Stimulated activated CD8-positive, alpha-beta memory T cell treated with anti-CD3 and anti-CD28 coated beads, Interleukin-15, amount 100 ng/mL, for 48 hours (primary cell): ENCODE measurements at regions not wholly inside any gene's neighbourhood (a gene's known extent, or its start where the extent isn't known, plus 50 kb on each side); places are given as distances from the start of the nearest gene placed in this dataset.

Experiments used
- DNase-seq, 2 donors: peaks; one replicate each; pipeline ENCODE4 v3.0.0-alpha.2; 2020; ENCODE audit warnings: low read depth in 2 of 2

GRCh38 chrX:39877905-39878304, 219.9 kb downstream of the BCOR start:
- DNase-seq: no peak

GRCh38 chrX:39883666-39884065, 214.1 kb downstream of the BCOR start:
- peak in 1 of 2 donors; percentile 28 for DNase-seq

- DNase-seq: no peak
Observed at GRCh38 chrX:39886282-39886681, 211.5 kb downstream of the BCOR start.

- DNase-seq: no peak
Observed at GRCh38 chrX:39888730-39889129, 209.0 kb downstream of the BCOR start.

- DNase-seq: no peak
Observed at GRCh38 chrX:39889704-39890103, 208.1 kb downstream of the BCOR start.

GRCh38 chrX:39890807-39891206, 207.0 kb downstream of the BCOR start:
- no peak for DNase-seq

- no peak for DNase-seq
Observed at GRCh38 chrX:39891781-39892180, 206.0 kb downstream of the BCOR start.

GRCh38 chrX:39893417-39894338, 204.1 kb downstream of the BCOR start:
- DNase-seq: no peak

- no peak for DNase-seq
Observed at GRCh38 chrX:39894683-39895082, 203.1 kb downstream of the BCOR start.

- DNase-seq: no peak
Observed at GRCh38 chrX:39895218-39896110, 202.3 kb downstream of the BCOR start.

GRCh38 chrX:39896951-39897740, 200.6 kb downstream of the BCOR start:
- no peak for DNase-seq

GRCh38 chrX:39897741-39898097, 200.0 kb downstream of the BCOR start:
- no peak for DNase-seq

GRCh38 chrX:39898147-39898546, 199.6 kb downstream of the BCOR start:
- DNase-seq: no peak

- no peak for DNase-seq
Observed at GRCh38 chrX:39899059-39899458, 198.7 kb downstream of the BCOR start.

GRCh38 chrX:39899856-39900776, 197.6 kb downstream of the BCOR start:
- DNase-seq: no peak

GRCh38 chrX:39900777-39901170, 197.0 kb downstream of the BCOR start:
- DNase-seq: no peak

- DNase-seq: no peak
Observed at GRCh38 chrX:39903343-39903742, 194.4 kb downstream of the BCOR start.

GRCh38 chrX:39903937-39904336, 193.8 kb downstream of the BCOR start:
- DNase-seq: peak in 1 of 2 donors; percentile 7

GRCh38 chrX:39904816-39905537, 192.8 kb downstream of the BCOR start:
- no peak for DNase-seq

- no peak for DNase-seq
Observed at GRCh38 chrX:39905538-39905891, 192.2 kb downstream of the BCOR start.
